ENCODE measurements at regions not wholly inside any gene's neighbourhood (a gene's known extent, or its start where the extent isn't known, plus 50 kb on each side); places are given as distances from the start of the nearest gene placed in this dataset.

DNA sequence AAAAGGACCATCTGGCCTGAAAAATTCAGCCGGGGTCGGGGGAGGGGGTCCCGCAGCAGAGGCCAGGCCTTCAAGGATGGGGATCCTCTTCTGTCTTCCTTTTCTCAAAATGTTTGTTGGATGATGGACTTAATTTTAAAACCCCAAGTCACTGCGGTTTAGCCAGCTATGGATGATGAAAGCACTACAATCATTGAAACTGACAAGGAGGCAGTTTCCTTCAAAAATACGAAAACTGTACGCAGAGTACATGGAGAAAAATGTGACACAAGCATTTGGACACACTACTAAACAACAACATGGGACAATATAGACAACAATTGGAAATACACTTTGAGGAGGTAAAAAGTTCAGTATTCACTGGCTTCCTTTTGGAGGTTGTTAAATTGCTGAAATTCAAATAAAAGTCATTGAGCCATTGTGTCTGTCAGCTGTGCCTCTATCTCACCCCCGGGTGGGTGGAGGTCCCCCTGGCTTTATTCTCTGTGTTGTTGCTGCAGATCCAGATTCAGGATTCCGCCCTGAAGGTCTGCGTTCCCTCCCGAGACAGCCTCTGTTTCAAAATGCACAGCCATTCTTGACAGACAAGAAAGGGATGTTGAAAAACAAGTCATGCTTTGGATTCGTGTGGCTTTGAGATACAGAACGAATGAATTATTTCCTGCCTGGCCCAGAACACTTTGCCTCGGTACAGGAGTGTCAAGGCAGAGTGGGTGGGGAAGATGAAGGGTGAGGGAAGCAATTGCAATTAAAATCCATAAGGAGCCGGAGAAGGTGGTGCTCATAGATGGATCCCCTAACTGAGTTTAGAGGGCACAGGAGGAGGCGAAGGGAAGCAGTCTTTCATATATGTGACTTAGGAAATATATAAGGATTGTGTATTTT, 118.2 kb downstream of the TTLL2 start:
- DNase-seq = no peak

- DNase-seq = no peak
These were observed 119.9 kb downstream of the TTLL2 start for GRCh38 chr6:167444602-167445346.

- no peak for DNase-seq
These were observed 120.7 kb downstream of the TTLL2 start for GRCh38 chr6:167445568-167445967.

- no peak for DNase-seq
These were observed 121.2 kb downstream of the TTLL2 start for GRCh38 chr6:167446046-167446445.

GRCh38 chr6:167446971-167447370, 122.1 kb downstream of the TTLL2 start:
- DNase-seq = no peak

DNA sequence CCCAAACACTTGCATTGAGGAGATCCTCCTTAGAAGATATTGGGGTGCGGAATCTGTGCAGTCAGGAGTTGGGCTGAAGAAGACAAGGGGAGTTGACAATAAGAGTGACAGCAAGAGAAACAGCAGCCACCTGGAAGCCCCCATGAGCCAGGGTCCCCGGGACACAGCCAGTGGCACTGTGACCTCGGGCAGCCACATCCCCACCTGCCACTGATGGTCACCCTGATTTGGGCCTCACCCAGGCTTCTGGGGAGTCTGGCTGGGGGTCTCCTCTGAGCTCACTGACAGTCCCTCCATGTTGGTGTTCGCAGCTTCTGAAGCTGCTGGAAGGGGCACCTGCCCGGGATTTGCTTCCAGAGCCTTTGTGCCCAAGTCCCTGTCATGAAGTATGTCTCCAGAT, 123.5 kb downstream of the TTLL2 start:
- no peak for DNase-seq

- DNase-seq = no peak
These were observed 124.4 kb downstream of the TTLL2 start for GRCh38 chr6:167449094-167449861.

DNA sequence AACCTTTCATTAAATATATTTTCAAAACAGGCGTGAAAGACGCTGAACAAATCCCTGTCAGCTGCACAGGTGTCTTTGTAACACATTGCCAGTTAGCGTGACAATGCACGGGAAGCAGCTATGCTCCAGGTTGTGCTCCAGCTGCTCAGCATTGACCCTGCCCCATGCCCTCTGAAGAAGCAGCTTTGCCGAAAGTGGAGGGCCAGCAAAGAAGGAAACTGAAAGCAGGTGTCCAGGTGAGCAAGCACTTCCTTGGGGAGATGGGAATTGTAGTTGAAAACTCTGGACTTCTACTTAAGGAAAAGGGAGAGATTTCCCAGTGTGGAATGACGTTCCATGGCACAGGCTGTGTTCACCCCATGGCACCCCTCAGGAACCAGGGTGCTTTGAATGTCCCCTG, 125.7 kb downstream of the TTLL2 start:
- peak in 2 of 3 experiments; percentile 16 to 61 for DNase-seq

DNA sequence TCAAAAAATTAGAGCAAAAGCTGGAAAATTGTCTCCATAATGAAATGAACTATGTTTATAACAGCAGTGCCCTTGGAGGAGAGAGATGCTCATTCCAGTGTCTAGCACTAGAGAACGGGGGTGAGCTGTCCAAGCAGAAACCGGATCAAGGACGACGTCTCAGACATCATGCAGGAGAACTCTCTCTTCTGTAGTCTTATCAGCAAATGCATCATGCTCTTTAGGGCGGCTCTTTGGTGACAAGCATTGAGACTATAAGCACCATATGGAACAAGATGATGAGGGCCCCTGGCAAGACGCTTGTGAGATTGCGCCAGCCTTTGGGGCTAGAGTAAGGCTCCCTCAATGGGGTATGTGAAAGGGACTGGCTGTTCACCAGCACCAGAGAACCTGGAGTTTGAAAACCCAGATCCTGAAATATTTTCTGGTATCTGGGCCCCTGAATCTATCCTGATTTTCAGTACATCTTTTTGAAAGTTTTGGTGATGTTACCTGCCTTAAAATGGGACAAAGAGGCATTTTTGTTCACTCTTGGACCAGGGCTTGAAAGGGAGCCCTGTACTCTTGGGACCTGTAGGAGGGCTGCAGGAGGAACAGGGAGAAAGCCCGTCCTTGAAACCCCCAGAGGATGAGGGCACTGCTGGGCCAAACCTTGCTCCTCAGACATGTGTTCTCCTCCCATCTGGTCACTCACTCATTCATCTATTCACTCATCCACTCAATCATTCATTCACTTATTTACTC, 127.6 kb downstream of the TTLL2 start:
- no peak for DNase-seq

DNA sequence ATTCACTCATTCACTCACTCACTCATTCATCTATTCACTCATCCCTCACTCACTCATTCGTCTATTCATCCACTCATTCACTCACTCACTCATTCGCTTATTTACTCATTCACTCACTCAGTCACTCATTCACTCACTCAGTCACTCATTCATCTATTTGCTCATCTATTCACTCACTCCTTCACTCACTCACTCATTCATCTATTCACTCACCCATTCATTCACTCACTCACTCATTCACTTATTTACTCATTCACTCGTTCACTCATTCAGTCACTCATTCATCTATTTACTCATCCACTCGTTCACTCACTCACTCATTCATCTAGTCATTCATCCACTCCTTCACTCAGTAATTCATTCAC, 128.2 kb downstream of the TTLL2 start:
- no peak for DNase-seq

DNA sequence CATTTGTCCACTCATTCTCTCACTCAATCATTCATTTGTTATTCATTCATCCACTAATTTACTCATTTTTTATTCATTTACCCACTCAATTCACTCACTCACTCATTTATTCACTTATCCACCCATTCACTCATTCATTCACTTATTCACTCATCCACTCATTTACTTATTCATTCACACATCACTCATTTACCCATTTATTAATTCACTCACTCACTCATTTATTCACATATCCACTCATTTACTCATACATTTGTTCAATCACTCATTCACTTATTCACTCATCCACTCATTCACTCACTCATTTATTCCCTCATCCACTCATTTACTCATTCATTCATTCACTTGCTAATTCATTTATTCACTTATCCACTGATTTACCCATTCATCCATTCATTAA, 129.1 kb downstream of the TTLL2 start:
- no peak for DNase-seq

- peak in 1 of 3 experiments; percentile 12 for DNase-seq
These were observed 130.5 kb downstream of the TTLL2 start for GRCh38 chr6:167455371-167455770.

- DNase-seq = no peak
These were observed 137.8 kb downstream of the TTLL2 start for GRCh38 chr6:167462514-167463312.

- DNase-seq = no peak
These were observed 139.3 kb downstream of the TTLL2 start for GRCh38 chr6:167464177-167464576.

DNA sequence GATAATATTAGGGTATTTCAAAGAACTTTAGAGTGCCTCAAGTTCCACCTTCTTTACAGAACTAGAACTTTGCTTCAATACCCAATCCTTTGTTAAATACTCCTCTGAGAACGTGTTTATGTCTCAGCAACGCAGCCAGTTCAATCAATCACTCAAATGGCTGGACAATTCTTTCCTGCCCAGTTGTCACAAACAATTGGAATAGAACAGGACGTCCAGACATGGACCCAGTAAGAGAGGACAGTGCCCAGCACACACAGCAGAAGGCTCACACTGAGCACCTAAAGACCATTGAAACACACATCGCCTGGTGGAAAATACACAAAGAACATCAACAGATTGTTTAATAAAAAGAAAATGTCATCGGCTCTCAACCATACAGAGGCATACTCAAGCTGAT, 140.6 kb downstream of the TTLL2 start:
- DNase-seq = no peak

DNA sequence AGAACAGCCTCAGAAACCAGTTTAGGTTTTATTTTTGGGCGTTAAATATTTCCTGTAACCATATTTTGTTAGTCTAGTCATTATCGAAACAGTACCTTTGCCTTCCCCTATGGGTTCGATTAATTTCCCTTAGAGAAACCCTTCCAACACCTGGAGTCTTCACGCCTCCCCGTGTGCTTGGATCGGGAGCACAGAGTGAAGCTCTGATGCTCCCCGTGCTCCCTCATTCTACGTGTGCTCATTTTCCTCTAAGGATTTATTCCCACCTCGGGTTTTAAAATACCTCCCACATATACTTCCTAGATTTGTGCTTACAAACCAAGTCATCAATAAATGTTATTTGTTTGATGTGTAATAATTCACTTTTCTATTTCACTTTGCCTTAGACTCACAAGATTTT, 142.4 kb downstream of the TTLL2 start:
- no peak for DNase-seq

DNA sequence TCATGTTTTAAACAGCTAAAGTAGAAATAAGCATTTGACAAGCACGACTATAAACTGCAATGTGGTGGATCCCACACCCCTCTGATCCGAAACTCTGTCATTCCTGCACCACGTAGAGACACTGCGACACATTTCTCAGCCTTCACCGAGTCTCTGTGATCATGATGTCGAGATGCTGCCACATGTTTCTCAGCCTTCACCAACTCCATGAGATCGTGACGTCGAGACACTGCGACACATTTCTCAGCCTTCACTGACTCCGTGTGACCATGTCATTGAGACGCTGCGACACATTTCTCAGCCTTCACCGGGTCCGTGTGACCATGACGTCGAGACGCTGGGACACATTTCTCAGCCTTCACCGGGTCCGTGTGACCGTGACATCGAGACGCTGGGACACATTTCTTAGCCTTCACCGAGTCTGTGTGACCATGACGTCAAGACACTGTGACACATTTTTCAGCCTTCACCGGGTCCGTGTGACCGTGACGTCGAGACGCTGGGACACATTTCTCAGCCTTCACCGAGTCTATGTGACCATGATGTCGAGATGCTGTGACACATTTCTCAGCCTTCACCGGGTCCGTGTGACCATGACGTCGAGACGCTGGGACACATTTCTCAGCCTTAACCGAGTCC, 143.0 kb downstream of the TTLL2 start:
- no peak for DNase-seq

- no peak for DNase-seq
These were observed 144.2 kb downstream of the TTLL2 start for GRCh38 chr6:167469101-167469500.

DNA sequence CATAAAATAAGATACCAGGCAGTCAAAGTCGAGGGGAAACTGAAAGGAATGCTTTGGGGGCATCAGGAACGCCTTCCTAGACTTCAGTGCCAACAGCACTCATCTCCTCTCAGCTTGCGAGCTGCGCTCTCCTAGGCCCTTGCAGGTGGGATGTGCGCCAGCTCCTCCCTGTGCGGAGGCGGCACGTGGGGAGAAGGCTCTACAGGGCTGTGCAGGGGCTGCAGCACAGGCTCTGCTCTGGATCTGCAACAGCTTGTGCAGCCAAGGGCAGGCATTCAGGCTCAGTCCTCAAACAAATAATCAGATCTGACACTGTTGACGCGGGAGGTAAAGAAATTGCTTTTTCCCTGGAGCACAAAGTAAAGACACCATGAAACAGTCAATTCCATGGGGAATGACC, 144.8 kb downstream of the TTLL2 start:
- no peak for DNase-seq

GRCh38 chr6:167470101-167470835, 145.4 kb downstream of the TTLL2 start:
- DNase-seq = no peak
